IMR-90 (cell line): ENCODE measurements at regions not wholly inside any gene's neighbourhood (a gene's known extent, or its start where the extent isn't known, plus 50 kb on each side); places are given as distances from the start of the nearest gene placed in this dataset.

ENCODE experiments used
- ATAC-seq: fragments of 200-7000 bp; cut with Tn5 transposase; 2 replicates; pipeline ENCODE4 v1.9.1; 2020; ENCODE audit warnings: low read depth, mild to moderate bottlenecking, moderate library complexity
- BruUV-seq: library from RNA; stranded (reverse); fragments of 400-500 nt; replicated peaks from 2 replicates; lab custom pipeline; 2021; lab: Mats Ljungman, UMichigan
- CTCF ChIA-PET: fragments of 300-600 bp; formaldehyde crosslinking; extraction: SDS; loops from one replicate; lab custom pipeline; 2021; ENCODE audit warnings: antibody characterized with exemption; lab: Yijun Ruan, JAX
- POLR2A ChIA-PET: fragments of 300-600 bp; sonication (Branson Sonifier 250); formaldehyde crosslinking; loops from one replicate; lab custom pipeline; 2022; ENCODE audit warnings: antibody characterized with exemption; ENCODE audit not compliant: unreplicated experiment; lab: Charles Lee
- DNase-seq: peaks from one replicate; pipeline ENCODE4 v3.0.0; 2013
- H2AFZ ChIP-seq: replicated peaks from 2 replicates; pipeline ENCODE3; 2013; ENCODE audit warnings: low read length, mild to moderate bottlenecking; ENCODE audit not compliant: poor library complexity
- H2AK5ac ChIP-seq: 2 replicates; pipeline ENCODE4 v1.6.1; 2013; ENCODE audit warnings: low read depth, low read length, inconsistent platforms
- H2AK9ac ChIP-seq: replicated peaks from 2 replicates; pipeline ENCODE3; 2013; ENCODE audit warnings: mild to moderate bottlenecking, low read depth, low read length, moderate library complexity; ENCODE audit not compliant: poor library complexity
- H2BK120ac ChIP-seq: 2 replicates; pipeline ENCODE4 v1.6.1; 2013; ENCODE audit warnings: low read depth, low read length, inconsistent platforms
- H2BK15ac ChIP-seq: 3 replicates; pipeline ENCODE4 v1.6.1; 2013; ENCODE audit warnings: low read depth, low read length, inconsistent platforms
- H2BK20ac ChIP-seq: 2 replicates; pipeline ENCODE4 v1.6.1; 2013; ENCODE audit warnings: low read depth, mild to moderate bottlenecking, inconsistent platforms, low read length, moderate library complexity
- H2BK5ac ChIP-seq: 2 replicates; pipeline ENCODE4 v1.6.1; 2013; ENCODE audit warnings: mild to moderate bottlenecking, low read depth, low read length, inconsistent platforms; ENCODE audit not compliant: poor library complexity, severe bottlenecking
- H3K14ac ChIP-seq: replicated peaks from 2 replicates; pipeline ENCODE4 v1.6.1; 2013; ENCODE audit warnings: low read depth, low read length, inconsistent platforms
- H3K18ac ChIP-seq: 2 replicates; pipeline ENCODE4 v1.6.1; 2013; ENCODE audit warnings: low read depth, low read length, control low read depth
- H3K23ac ChIP-seq: 2 replicates; pipeline ENCODE4 v1.6.1; 2013; ENCODE audit warnings: low read depth, low read length, inconsistent platforms
- H3K27ac ChIP-seq: 2 replicates; pipeline ENCODE4 v1.5.1; 2013; ENCODE audit warnings: mild to moderate bottlenecking, control low read depth, low read length; ENCODE audit not compliant: insufficient read depth
- H3K27me3 ChIP-seq: 2 replicates; pipeline ENCODE4 v1.6.1; 2013; ENCODE audit warnings: low read length; ENCODE audit not compliant: control insufficient read depth, insufficient read depth
- H3K36me3 ChIP-seq: 2 replicates; pipeline ENCODE4 v1.6.1; 2013; ENCODE audit warnings: low read length, mixed read lengths; ENCODE audit not compliant: control insufficient read depth, insufficient read depth
- H3K4ac ChIP-seq: 2 replicates; pipeline ENCODE4 v1.6.1; 2013; ENCODE audit warnings: low read depth, low read length, inconsistent platforms
- H3K4me1 ChIP-seq: 2 replicates; pipeline ENCODE4 v1.6.1; 2013; ENCODE audit warnings: low read length, mixed read lengths; ENCODE audit not compliant: control insufficient read depth, insufficient read depth
- H3K4me2 ChIP-seq: 2 replicates; pipeline ENCODE4 v1.6.1; 2013; ENCODE audit warnings: low read depth, mild to moderate bottlenecking, control low read depth, low read length, moderate library complexity
- H3K4me3 ChIP-seq: 2 replicates; pipeline ENCODE4 v1.5.1; 2013; ENCODE audit warnings: low read depth, mild to moderate bottlenecking, control low read depth, low read length, moderate library complexity; ENCODE audit not compliant: insufficient read depth
- H3K56ac ChIP-seq: 2 replicates; pipeline ENCODE4 v1.6.1; 2013; ENCODE audit warnings: low read length, inconsistent platforms; ENCODE audit not compliant: insufficient read depth; ENCODE audit errors: extremely low read depth
- H3K79me1 ChIP-seq, 2 experiments: 2 replicates each; pipeline ENCODE4 v1.6.1; 2013; ENCODE audit warnings: low read length in 2 of 2, inconsistent platforms in 1 of 2, low read depth in 1 of 2
- H3K9ac ChIP-seq: 2 replicates; pipeline ENCODE4 v1.6.1; 2013; ENCODE audit warnings: low read depth, low read length, control low read depth
- H3K9me1 ChIP-seq: 2 replicates; pipeline ENCODE4 v1.6.1; 2013; ENCODE audit warnings: low read length, inconsistent platforms; ENCODE audit not compliant: insufficient read depth
- H3K9me3 ChIP-seq: 2 replicates; pipeline ENCODE4 v1.6.1; 2013; ENCODE audit warnings: low read length; ENCODE audit not compliant: control insufficient read depth, insufficient read depth
- H4K20me1 ChIP-seq: 2 replicates; pipeline ENCODE4 v1.6.1; 2013; ENCODE audit warnings: low read length, inconsistent platforms; ENCODE audit not compliant: insufficient read depth
- H4K5ac ChIP-seq: 2 replicates; pipeline ENCODE4 v1.6.1; 2013; ENCODE audit warnings: mild to moderate bottlenecking, low read depth, low read length, control low read depth
- H4K8ac ChIP-seq, 2 experiments: 2 replicates each; pipeline ENCODE4 v1.6.1; 2013; ENCODE audit warnings: low read depth in 2 of 2, low read length in 2 of 2, control low read depth in 1 of 2, inconsistent platforms in 1 of 2
- H4K91ac ChIP-seq: 2 replicates; pipeline ENCODE4 v1.6.1; 2013; ENCODE audit warnings: low read depth, low read length, inconsistent platforms; ENCODE audit not compliant: insufficient read depth
- BHLHE40 ChIP-seq: fragments of 150-350 bp; IDR thresholded peaks from 2 replicates; pipeline ENCODE4 v1.6.1; 2016; ENCODE audit warnings: mild to moderate bottlenecking, low read depth, low read length
- CEBPB ChIP-seq: IDR thresholded peaks from 2 replicates; pipeline ENCODE4 v1.6.1; 2012; ENCODE audit warnings: low read depth, low read length, improper control_type of control experiment
- CHD1 ChIP-seq: IDR thresholded peaks from 2 replicates; pipeline ENCODE4 v1.6.1; 2012; ENCODE audit warnings: low read depth, low read length, improper control_type of control experiment
- CTCF ChIP-seq: conservative IDR thresholded peaks from 2 replicates; pipeline ENCODE4 v1.5.1; 2012; ENCODE audit warnings: mild to moderate bottlenecking, low read depth, low read length, improper control_type of control experiment
- FOS ChIP-seq: fragments of 150-350 bp; IDR thresholded peaks from 2 replicates; pipeline ENCODE4 v1.6.1; 2016; ENCODE audit warnings: low read depth, low read length
- MAFK ChIP-seq: IDR thresholded peaks from 2 replicates; pipeline ENCODE4 v1.6.1; 2012; ENCODE audit warnings: low read depth, low read length, improper control_type of control experiment
- MAZ ChIP-seq: IDR thresholded peaks from 2 replicates; pipeline ENCODE4 v1.6.1; 2012; ENCODE audit warnings: low read depth, mild to moderate bottlenecking, low read length, improper control_type of control experiment, moderate library complexity, borderline replicate concordance
- MXI1 ChIP-seq: IDR thresholded peaks from 2 replicates; pipeline ENCODE4 v1.6.1; 2012; ENCODE audit warnings: low read depth, mild to moderate bottlenecking, low read length, moderate library complexity, borderline replicate concordance
- NFE2L2 ChIP-seq: fragments of 150-350 bp; IDR thresholded peaks from 2 replicates; pipeline ENCODE4 v1.6.1; 2016; ENCODE audit warnings: low read depth, mild to moderate bottlenecking, low read length
- POLR2A ChIP-seq: IDR thresholded peaks from 2 replicates; pipeline ENCODE4 v1.6.1; 2012; ENCODE audit warnings: mild to moderate bottlenecking, low read depth, low read length
- RAD21 ChIP-seq: IDR thresholded peaks from 2 replicates; pipeline ENCODE4 v1.6.1; 2012; ENCODE audit warnings: low read length, improper control_type of control experiment
- RCOR1 ChIP-seq: IDR thresholded peaks from 2 replicates; pipeline ENCODE4 v1.6.1; 2012; ENCODE audit warnings: mild to moderate bottlenecking, low read length, improper control_type of control experiment; ENCODE audit not compliant: insufficient replicate concordance
- RFX5 ChIP-seq: IDR thresholded peaks from 2 replicates; pipeline ENCODE4 v1.8.0; 2012; ENCODE audit warnings: low read depth, mild to moderate bottlenecking, low read length, moderate library complexity
- SMC3 ChIP-seq: fragments of 150-350 bp; IDR thresholded peaks from 2 replicates; pipeline ENCODE4 v1.6.1; 2016; ENCODE audit warnings: low read depth, mild to moderate bottlenecking, antibody characterized with exemption, low read length, moderate library complexity
- USF2 ChIP-seq: fragments of 150-350 bp; IDR thresholded peaks from 2 replicates; pipeline ENCODE4 v1.6.1; 2017; ENCODE audit warnings: mild to moderate bottlenecking, antibody characterized with exemption, low read length, low read depth
- WGBS, 2 experiments: methylation state at CpG; one replicate each; pipeline versions ENCODE4 v1.1.5 to v1.1.7; 2013; ENCODE audit warnings: missing lambda C conversion rate in 2 of 2; ENCODE audit not compliant: insufficient read length in 1 of 2; ENCODE audit errors: extremely low coverage in 2 of 2; 5-methylcytosine and 5-hydroxymethylcytosine counted together
- dilution Hi-C: fragments of 300-500 bp; cut with HindIII; formaldehyde crosslinking; loops from one replicate; pipeline ENCODE4 v1.14.3; 2018; ENCODE audit warnings: low sequenced_read_pairs; ENCODE audit not compliant: unreplicated experiment
- in situ Hi-C: fragments of 300-500 bp; cut with MboI; formaldehyde crosslinking; loops from 3 replicates; pipeline ENCODE4 v1.14.3; 2019; ENCODE audit warnings: low sequenced_read_pairs, inconsistent platforms, mixed read lengths
- intact Hi-C: fragments of 100-400 bp; cut with micrococcal nuclease; formaldehyde crosslinking; loops from 2 replicates; pipeline ENCODE4 v1.10.0; 2022
- TF ChIP-seq, protein P1 (sequence below): fragments of 150-350 bp; IDR thresholded peaks from 2 replicates; pipeline ENCODE4 v1.6.1; 2016; ENCODE audit warnings: low read depth, mild to moderate bottlenecking, low read length, moderate library complexity, borderline replicate concordance

GRCh38 chr3:95319921-95320494, 1257.1 kb downstream of the NSUN3 start:
- DNase-seq, result no peak
- Histone ChIP-seq H3K27me3 (no peaks in the 10 kb centered on the region), H4K20me1 (no peaks in the 10 kb centered on the region), H4K8ac (no peak overlapping the region), H3K79me1 (no peaks in the 10 kb centered on the region), H3K9me1 (no peaks in the 10 kb centered on the region), H3K27ac (no peak overlapping the region), H2BK20ac (no peak overlapping the region), H4K91ac (no peak overlapping the region), H2BK15ac (no peak overlapping the region), H3K9me3 (no peaks in the 10 kb centered on the region), H3K4me1 (no peaks in the 10 kb centered on the region), H4K5ac (no peak overlapping the region), H3K18ac (no peak overlapping the region), H3K4me2 (no peak overlapping the region), H3K14ac (no peak overlapping the region), H3K4me3 (no peak overlapping the region), H2BK120ac (no peak overlapping the region), H3K23ac (no peak overlapping the region), H3K9ac (no peak overlapping the region), H2AK5ac (no peak overlapping the region), H3K56ac (no peak overlapping the region), H2AK9ac (no peak overlapping the region), H2AFZ (no peak overlapping the region), H2BK5ac (no peak overlapping the region), H3K4ac (no peak overlapping the region), H3K36me3 (no peaks in the 10 kb centered on the region)
- in situ Hi-C loops, result no loop called here
- BruUV-seq, result no TSS peak
- ATAC-seq, result no peak
- dilution Hi-C loops, result no loop called here
- intact Hi-C loops, result no loop called here
- TF ChIP-seq RAD21, result no peak
- TF ChIP-seq, protein P1, sequence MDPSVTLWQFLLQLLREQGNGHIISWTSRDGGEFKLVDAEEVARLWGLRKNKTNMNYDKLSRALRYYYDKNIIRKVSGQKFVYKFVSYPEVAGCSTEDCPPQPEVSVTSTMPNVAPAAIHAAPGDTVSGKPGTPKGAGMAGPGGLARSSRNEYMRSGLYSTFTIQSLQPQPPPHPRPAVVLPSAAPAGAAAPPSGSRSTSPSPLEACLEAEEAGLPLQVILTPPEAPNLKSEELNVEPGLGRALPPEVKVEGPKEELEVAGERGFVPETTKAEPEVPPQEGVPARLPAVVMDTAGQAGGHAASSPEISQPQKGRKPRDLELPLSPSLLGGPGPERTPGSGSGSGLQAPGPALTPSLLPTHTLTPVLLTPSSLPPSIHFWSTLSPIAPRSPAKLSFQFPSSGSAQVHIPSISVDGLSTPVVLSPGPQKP, result no peak
- no peak for TF ChIP-seq RFX5
- TF ChIP-seq CHD1, result no peak
- TF ChIP-seq CEBPB, result no peak
- no peak for TF ChIP-seq MAZ
- TF ChIP-seq FOS, result no peak
- TF ChIP-seq BHLHE40, result no peak
- TF ChIP-seq MXI1, result no peak
- TF ChIP-seq USF2, result no peak
- TF ChIP-seq CTCF, result no peak
- TF ChIP-seq POLR2A, result no peak
- no peak for TF ChIP-seq RCOR1
- no peak for TF ChIP-seq NFE2L2
- TF ChIP-seq MAFK, result no peak
- TF ChIP-seq SMC3, result no peak
- POLR2A ChIA-PET, result no interaction called here
- CTCF ChIA-PET, result no interaction called here
- WGBS, 2 experiments, result no CpG with 5 or more reads among the region's 3 CpGs
